ENCODE measurements at regions not wholly inside any gene's neighbourhood (a gene's known extent, or its start where the extent isn't known, plus 50 kb on each side); places are given as distances from the start of the nearest gene placed in this dataset.

DNA sequence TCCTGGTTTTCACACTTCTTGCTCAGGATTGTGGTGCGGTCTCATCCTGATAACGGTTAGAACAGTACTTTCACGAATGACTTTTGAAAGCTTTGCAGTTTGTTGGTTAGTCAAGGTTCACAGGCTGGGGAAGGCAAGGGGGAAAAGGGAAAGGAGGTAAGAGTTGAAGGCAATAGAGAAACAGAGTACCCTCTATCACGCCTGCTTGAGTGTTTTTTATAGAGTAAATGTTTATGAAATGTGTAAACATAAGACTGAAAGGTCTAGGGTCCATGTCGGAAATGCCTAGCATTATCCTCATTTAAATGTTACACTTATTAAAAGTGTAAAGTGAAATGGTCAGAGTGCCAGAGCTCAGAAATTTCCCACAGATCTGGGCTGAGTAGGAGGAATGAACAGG lies 167.4 kb downstream of the URB2 start:
- Histone ChIP-seq H2AFZ (ENCODE audit: low read depth, low read length) (no peak overlapping the region), H3K27ac (ENCODE audit: low read length) (no peak overlapping the region), H3K4me3 (ENCODE audit: low read length) (no peak overlapping the region), H3K4me1 (ENCODE audit: low read length) (no peaks in the 10 kb centered on the region), H3K9me3 (ENCODE audit: insufficient read depth, low read length) (no peaks in the 10 kb centered on the region), H4K20me1 (ENCODE audit: insufficient read depth, low read length) (no peaks in the 10 kb centered on the region), H3K27me3 (ENCODE audit: low read depth, low read length) (peaks cover 28% of the 10 kb centered on the region), H3K9ac (ENCODE audit: low read length) (no peak overlapping the region), H3K4me2 (ENCODE audit: low read length) (no peak overlapping the region), H3K36me3 (replicated peaks; ENCODE audit: low read depth, low read length) (no peaks in the 10 kb centered on the region), H3K79me2 (ENCODE audit: low read length) (no peaks in the 10 kb centered on the region)
- no peak for TF ChIP-seq EZH2phosphoT487 (IDR thresholded peaks at IDR 0.05; ENCODE audit: low read depth)
- TF ChIP-seq, protein P1, sequence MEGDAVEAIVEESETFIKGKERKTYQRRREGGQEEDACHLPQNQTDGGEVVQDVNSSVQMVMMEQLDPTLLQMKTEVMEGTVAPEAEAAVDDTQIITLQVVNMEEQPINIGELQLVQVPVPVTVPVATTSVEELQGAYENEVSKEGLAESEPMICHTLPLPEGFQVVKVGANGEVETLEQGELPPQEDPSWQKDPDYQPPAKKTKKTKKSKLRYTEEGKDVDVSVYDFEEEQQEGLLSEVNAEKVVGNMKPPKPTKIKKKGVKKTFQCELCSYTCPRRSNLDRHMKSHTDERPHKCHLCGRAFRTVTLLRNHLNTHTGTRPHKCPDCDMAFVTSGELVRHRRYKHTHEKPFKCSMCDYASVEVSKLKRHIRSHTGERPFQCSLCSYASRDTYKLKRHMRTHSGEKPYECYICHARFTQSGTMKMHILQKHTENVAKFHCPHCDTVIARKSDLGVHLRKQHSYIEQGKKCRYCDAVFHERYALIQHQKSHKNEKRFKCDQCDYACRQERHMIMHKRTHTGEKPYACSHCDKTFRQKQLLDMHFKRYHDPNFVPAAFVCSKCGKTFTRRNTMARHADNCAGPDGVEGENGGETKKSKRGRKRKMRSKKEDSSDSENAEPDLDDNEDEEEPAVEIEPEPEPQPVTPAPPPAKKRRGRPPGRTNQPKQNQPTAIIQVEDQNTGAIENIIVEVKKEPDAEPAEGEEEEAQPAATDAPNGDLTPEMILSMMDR (IDR thresholded peaks at IDR 0.05; ENCODE audit: low read depth, low read length): no peak

- H3K4me1 ChIP-seq (ENCODE audit: low read length): no peaks in the 10 kb centered on the region
- H3K79me2 ChIP-seq (ENCODE audit: low read length): no peaks in the 10 kb centered on the region
- H2AFZ ChIP-seq (ENCODE audit: low read depth, low read length): no peak overlapping the region
- no peak overlapping the region for H3K27ac ChIP-seq (ENCODE audit: low read length)
- no peak overlapping the region for H3K4me3 ChIP-seq (ENCODE audit: low read length)
- no peaks in the 10 kb centered on the region for H3K9me3 ChIP-seq (ENCODE audit: insufficient read depth, low read length)
- H3K27me3 ChIP-seq (ENCODE audit: low read depth, low read length): peaks cover 26% of the 10 kb centered on the region
- H3K4me2 ChIP-seq (ENCODE audit: low read length): no peak overlapping the region
- no peaks in the 10 kb centered on the region for H4K20me1 ChIP-seq (ENCODE audit: insufficient read depth, low read length)
- no peak for TF ChIP-seq EZH2phosphoT487 (IDR thresholded peaks at IDR 0.05; ENCODE audit: low read depth)
- TF ChIP-seq, protein P1 (IDR thresholded peaks at IDR 0.05; ENCODE audit: low read depth, low read length): no peak
- no peaks in the 10 kb centered on the region for H3K36me3 ChIP-seq (replicated peaks; ENCODE audit: low read depth, low read length)
- no peak overlapping the region for H3K9ac ChIP-seq (ENCODE audit: low read length)
Observed at GRCh38 chr1:229798558-229798957, 172.5 kb downstream of the URB2 start.

- Histone ChIP-seq H3K9ac (ENCODE audit: low read length) (no peak overlapping the region), H3K4me1 (ENCODE audit: low read length) (no peaks in the 10 kb centered on the region), H3K27ac (ENCODE audit: low read length) (no peak overlapping the region), H3K27me3 (ENCODE audit: low read depth, low read length) (0 out of 2 replicates have a peak, but pooled peaks cover 3% of the 10 kb centered on the region), H3K36me3 (replicated peaks; ENCODE audit: low read depth, low read length) (no peaks in the 10 kb centered on the region), H4K20me1 (ENCODE audit: insufficient read depth, low read length) (no peaks in the 10 kb centered on the region), H3K4me2 (ENCODE audit: low read length) (no peak overlapping the region), H3K4me3 (ENCODE audit: low read length) (no peak overlapping the region), H3K79me2 (ENCODE audit: low read length) (no peaks in the 10 kb centered on the region), H2AFZ (ENCODE audit: low read depth, low read length) (no peak overlapping the region), H3K9me3 (ENCODE audit: insufficient read depth, low read length) (peaks cover 16% of the 10 kb centered on the region; the same call in 1 of the 2 replicates)
- TF ChIP-seq, protein P1 (IDR thresholded peaks at IDR 0.05; ENCODE audit: low read depth, low read length): no peak
- TF ChIP-seq EZH2phosphoT487 (IDR thresholded peaks at IDR 0.05; ENCODE audit: low read depth): no peak
Observed at GRCh38 chr1:229803626-229804217, 177.7 kb downstream of the URB2 start.

- Histone ChIP-seq H3K27me3 (ENCODE audit: low read depth, low read length) (no peaks in the 10 kb centered on the region), H4K20me1 (ENCODE audit: insufficient read depth, low read length) (no peaks in the 10 kb centered on the region), H3K4me1 (ENCODE audit: low read length) (no peaks in the 10 kb centered on the region), H3K9me3 (ENCODE audit: insufficient read depth, low read length) (peaks cover 38% of the 10 kb centered on the region), H3K4me3 (ENCODE audit: low read length) (no peak overlapping the region), H3K36me3 (replicated peaks; ENCODE audit: low read depth, low read length) (no peaks in the 10 kb centered on the region), H2AFZ (ENCODE audit: low read depth, low read length) (no peak overlapping the region), H3K9ac (ENCODE audit: low read length) (no peak overlapping the region), H3K4me2 (ENCODE audit: low read length) (no peak overlapping the region), H3K79me2 (ENCODE audit: low read length) (no peaks in the 10 kb centered on the region), H3K27ac (ENCODE audit: low read length) (no peak overlapping the region)
- TF ChIP-seq, protein P1 (IDR thresholded peaks at IDR 0.05; ENCODE audit: low read depth, low read length): no peak
- TF ChIP-seq EZH2phosphoT487 (IDR thresholded peaks at IDR 0.05; ENCODE audit: low read depth): no peak
Observed at GRCh38 chr1:229808272-229808671, 182.2 kb downstream of the URB2 start.

All from OCI-LY3 (cell line).